ENCODE measurements at regions not wholly inside any gene's neighbourhood (a gene's known extent, or its start where the extent isn't known, plus 50 kb on each side); places are given as distances from the start of the nearest gene placed in this dataset.
"Not testable (repeated sequence)": the region's sequence is repeated elsewhere in the genome, so short reads cannot be mapped to it uniquely, and the experiment has no call there.

DNA sequence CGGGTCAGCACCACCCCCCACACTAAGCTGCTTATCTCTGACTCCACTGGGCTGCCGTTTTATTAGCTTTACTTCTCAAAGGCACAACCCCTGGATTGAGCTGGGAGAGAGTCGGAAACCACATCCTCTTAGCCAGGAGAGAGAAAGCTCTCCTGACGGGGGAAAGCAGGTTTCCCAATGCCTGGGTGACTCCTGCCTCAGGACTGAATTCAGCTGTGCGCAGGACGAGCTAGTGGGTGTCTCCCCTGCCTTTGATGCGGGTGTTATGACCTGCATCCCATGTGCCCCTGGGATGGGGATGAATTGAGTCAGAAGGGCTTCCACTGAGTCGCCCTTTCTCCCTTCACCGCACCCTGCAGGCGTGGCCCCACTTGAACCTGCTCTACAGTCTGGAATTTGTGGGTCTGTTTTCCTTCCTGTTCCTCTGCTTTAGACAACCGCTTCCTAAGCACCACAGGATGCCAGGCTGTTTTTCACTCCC is 819.2 kb upstream of the EEF2KMT start:
- H3K27me3 ChIP-seq (ENCODE audit: control insufficient read depth, low read length), result no peaks in the 10 kb centered on the region
- H3K79me2 ChIP-seq (ENCODE audit: control insufficient read depth, low read length), result no peaks in the 10 kb centered on the region
- TF ChIP-seq, protein P1, sequence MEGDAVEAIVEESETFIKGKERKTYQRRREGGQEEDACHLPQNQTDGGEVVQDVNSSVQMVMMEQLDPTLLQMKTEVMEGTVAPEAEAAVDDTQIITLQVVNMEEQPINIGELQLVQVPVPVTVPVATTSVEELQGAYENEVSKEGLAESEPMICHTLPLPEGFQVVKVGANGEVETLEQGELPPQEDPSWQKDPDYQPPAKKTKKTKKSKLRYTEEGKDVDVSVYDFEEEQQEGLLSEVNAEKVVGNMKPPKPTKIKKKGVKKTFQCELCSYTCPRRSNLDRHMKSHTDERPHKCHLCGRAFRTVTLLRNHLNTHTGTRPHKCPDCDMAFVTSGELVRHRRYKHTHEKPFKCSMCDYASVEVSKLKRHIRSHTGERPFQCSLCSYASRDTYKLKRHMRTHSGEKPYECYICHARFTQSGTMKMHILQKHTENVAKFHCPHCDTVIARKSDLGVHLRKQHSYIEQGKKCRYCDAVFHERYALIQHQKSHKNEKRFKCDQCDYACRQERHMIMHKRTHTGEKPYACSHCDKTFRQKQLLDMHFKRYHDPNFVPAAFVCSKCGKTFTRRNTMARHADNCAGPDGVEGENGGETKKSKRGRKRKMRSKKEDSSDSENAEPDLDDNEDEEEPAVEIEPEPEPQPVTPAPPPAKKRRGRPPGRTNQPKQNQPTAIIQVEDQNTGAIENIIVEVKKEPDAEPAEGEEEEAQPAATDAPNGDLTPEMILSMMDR (IDR thresholded peaks at IDR 0.05; ENCODE audit: low read depth, low read length, poor library complexity, severe bottlenecking), result no peak
- no peak for TF ChIP-seq EZH2phosphoT487 (IDR thresholded peaks at IDR 0.05; ENCODE audit: borderline replicate concordance, low read length)
- H3K27ac ChIP-seq (ENCODE audit: low read depth, low read length), result no peak overlapping the region
- no peaks in the 10 kb centered on the region for H3K9me2 ChIP-seq (replicated peaks; ENCODE audit: control insufficient read depth, low read length)
- no peaks in the 10 kb centered on the region for H3F3A ChIP-seq (ENCODE audit: control insufficient read depth, insufficient read depth)
- no peaks in the 10 kb centered on the region for H4K20me1 ChIP-seq (ENCODE audit: control insufficient read depth, insufficient read depth, low read depth, low read length)
- no peak overlapping the region for H3K4me3 ChIP-seq (ENCODE audit: low read length)
- H3K4me1 ChIP-seq (ENCODE audit: control insufficient read depth, low read length), result no peaks in the 10 kb centered on the region
- H3K4me2 ChIP-seq (ENCODE audit: low read length), result no peak overlapping the region
- H3K36me3 ChIP-seq (ENCODE audit: control insufficient read depth, low read length), result no peaks in the 10 kb centered on the region
- H3K9me3 ChIP-seq (ENCODE audit: control insufficient read depth, insufficient read depth, low read length), result no peaks in the 10 kb centered on the region

DNA sequence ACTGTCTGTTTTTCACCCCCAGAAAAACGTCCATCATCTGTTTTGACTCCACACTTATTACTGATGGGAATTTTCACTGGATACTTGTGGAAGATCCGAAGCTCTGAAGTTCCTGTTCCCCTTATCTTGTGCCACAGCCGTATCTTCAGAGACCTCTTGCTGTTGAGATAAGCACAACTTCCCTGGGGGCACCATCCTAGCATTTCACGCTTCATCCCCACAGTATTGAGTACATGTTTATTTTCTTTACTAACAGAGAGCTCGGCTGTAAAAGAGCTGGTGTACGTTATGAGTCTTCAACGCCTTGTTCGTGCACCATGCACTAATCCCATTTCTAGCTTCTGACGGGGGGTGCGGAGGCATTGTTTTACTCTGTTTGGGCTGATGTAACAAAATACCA is 813.6 kb upstream of the EEF2KMT start:
- Histone ChIP-seq H3K4me3 (ENCODE audit: low read length) (no peak overlapping the region), H3K9me3 (ENCODE audit: control insufficient read depth, insufficient read depth, low read length) (no peaks in the 10 kb centered on the region), H3F3A (ENCODE audit: control insufficient read depth, insufficient read depth) (no peaks in the 10 kb centered on the region), H3K4me1 (ENCODE audit: control insufficient read depth, low read length) (no peaks in the 10 kb centered on the region), H3K27me3 (ENCODE audit: control insufficient read depth, low read length) (no peaks in the 10 kb centered on the region), H4K20me1 (ENCODE audit: control insufficient read depth, insufficient read depth, low read depth, low read length) (no peaks in the 10 kb centered on the region), H3K4me2 (ENCODE audit: low read length) (no peak overlapping the region), H3K27ac (ENCODE audit: low read depth, low read length) (no peak overlapping the region), H3K9me2 (replicated peaks; ENCODE audit: control insufficient read depth, low read length) (no peaks in the 10 kb centered on the region), H3K36me3 (ENCODE audit: control insufficient read depth, low read length) (no peaks in the 10 kb centered on the region), H3K79me2 (ENCODE audit: control insufficient read depth, low read length) (no peaks in the 10 kb centered on the region)
- TF ChIP-seq, protein P1 (IDR thresholded peaks at IDR 0.05; ENCODE audit: low read depth, low read length, poor library complexity, severe bottlenecking), result no peak
- TF ChIP-seq EZH2phosphoT487 (IDR thresholded peaks at IDR 0.05; ENCODE audit: borderline replicate concordance, low read length), result no peak

DNA sequence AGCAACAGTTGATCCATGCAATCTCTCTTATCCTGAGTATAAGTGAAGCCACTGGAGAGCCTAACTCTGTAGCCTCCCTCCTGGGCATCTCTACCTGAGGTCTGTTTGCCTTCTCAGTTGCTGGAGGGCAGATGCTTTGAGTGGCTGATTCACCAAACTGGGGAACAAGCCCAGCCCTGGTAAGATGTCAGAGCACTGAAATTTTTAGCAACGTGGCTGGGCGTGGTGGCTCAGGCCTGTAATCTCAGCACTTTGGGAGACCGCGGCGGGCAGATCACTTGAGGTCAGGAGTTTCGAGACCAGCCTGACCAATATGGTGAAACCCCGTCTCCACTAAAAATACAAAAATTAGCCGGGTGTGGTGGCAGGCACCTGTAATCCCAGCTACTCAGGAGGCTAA is 812.0 kb upstream of the EEF2KMT start:
- H3F3A ChIP-seq (ENCODE audit: control insufficient read depth, insufficient read depth); H3K79me2 ChIP-seq (ENCODE audit: control insufficient read depth, low read length); H3K9me2 ChIP-seq (replicated peaks; ENCODE audit: control insufficient read depth, low read length); H3K9me3 ChIP-seq (ENCODE audit: control insufficient read depth, insufficient read depth, low read length); H3K4me2 ChIP-seq (ENCODE audit: low read length); H4K20me1 ChIP-seq (ENCODE audit: control insufficient read depth, insufficient read depth, low read depth, low read length); H3K27me3 ChIP-seq (ENCODE audit: control insufficient read depth, low read length); H3K4me3 ChIP-seq (ENCODE audit: low read length); H3K27ac ChIP-seq (ENCODE audit: low read depth, low read length); H3K4me1 ChIP-seq (ENCODE audit: control insufficient read depth, low read length); H3K36me3 ChIP-seq (ENCODE audit: control insufficient read depth, low read length): not testable (repeated sequence)

DNA sequence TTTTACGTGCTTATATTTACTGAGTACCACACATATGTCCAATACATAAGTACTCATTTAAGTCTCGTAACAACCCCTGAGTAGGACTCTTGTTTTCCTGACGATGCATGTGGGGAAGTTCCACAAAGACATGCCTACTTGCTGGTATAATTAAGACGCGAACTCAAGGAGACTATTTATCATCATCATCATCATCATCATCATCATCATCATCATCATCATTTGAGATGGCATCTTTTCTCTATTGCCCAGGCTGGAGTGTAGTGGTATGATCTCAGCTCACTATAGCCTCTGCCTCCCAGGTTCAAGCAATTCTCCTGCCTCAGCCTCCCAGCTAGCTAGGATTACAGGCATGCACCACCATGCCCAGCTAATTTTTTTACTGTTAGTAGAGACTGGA is 809.9 kb upstream of the EEF2KMT start:
- no peaks in the 10 kb centered on the region for H3K9me3 ChIP-seq (ENCODE audit: control insufficient read depth, insufficient read depth, low read length)
- H3K27ac ChIP-seq (ENCODE audit: low read depth, low read length), result no peak overlapping the region
- no peaks in the 10 kb centered on the region for H4K20me1 ChIP-seq (ENCODE audit: control insufficient read depth, insufficient read depth, low read depth, low read length)
- no peaks in the 10 kb centered on the region for H3K4me1 ChIP-seq (ENCODE audit: control insufficient read depth, low read length)
- no peak overlapping the region for H3K4me2 ChIP-seq (ENCODE audit: low read length)
- H3K4me3 ChIP-seq (ENCODE audit: low read length), result no peak overlapping the region
- H3F3A ChIP-seq (ENCODE audit: control insufficient read depth, insufficient read depth), result no peaks in the 10 kb centered on the region
- H3K36me3 ChIP-seq (ENCODE audit: control insufficient read depth, low read length), result no peaks in the 10 kb centered on the region
- no peaks in the 10 kb centered on the region for H3K79me2 ChIP-seq (ENCODE audit: control insufficient read depth, low read length)
- no peaks in the 10 kb centered on the region for H3K27me3 ChIP-seq (ENCODE audit: control insufficient read depth, low read length)
- TF ChIP-seq EZH2phosphoT487 (IDR thresholded peaks at IDR 0.05; ENCODE audit: borderline replicate concordance, low read length), result no peak
- TF ChIP-seq, protein P1 (IDR thresholded peaks at IDR 0.05; ENCODE audit: low read depth, low read length, poor library complexity, severe bottlenecking), result no peak
- H3K9me2 ChIP-seq (replicated peaks; ENCODE audit: control insufficient read depth, low read length), result no peaks in the 10 kb centered on the region
